ENCODE measurements at regions not wholly inside any gene's neighbourhood (a gene's known extent, or its start where the extent isn't known, plus 50 kb on each side); places are given as distances from the start of the nearest gene placed in this dataset.

DNA sequence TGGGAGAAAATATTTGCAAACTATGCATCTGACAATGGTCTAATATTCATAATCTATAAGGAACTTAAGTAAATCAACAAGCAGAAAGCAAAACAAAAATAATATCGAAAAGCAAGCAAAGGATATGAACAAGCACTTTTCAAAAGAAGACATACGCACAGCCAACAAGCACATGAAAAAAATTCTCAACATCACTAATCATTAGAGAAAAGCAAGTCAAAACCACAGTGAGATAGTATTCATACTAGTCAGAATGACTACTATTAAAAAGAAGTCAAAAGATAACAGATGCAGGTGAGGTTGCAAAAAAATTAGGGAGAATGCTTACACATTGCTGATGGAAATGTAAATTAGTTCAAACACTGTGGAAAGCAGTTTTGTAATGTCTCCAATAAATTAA is 410.2 kb downstream of the MMUT start:
- H3K9me3 ChIP-seq = no peaks in the 10 kb centered on the region
- no peaks in the 10 kb centered on the region for H3K36me3 ChIP-seq
- no peak for DNase-seq (ENCODE audit: low spot score)
- H3K4me1 ChIP-seq = no peaks in the 10 kb centered on the region
- no peaks in the 10 kb centered on the region for H3K27me3 ChIP-seq
- H3K27ac ChIP-seq = no peak overlapping the region
- no peak overlapping the region for H3K4me3 ChIP-seq
- TF ChIP-seq, protein P1, sequence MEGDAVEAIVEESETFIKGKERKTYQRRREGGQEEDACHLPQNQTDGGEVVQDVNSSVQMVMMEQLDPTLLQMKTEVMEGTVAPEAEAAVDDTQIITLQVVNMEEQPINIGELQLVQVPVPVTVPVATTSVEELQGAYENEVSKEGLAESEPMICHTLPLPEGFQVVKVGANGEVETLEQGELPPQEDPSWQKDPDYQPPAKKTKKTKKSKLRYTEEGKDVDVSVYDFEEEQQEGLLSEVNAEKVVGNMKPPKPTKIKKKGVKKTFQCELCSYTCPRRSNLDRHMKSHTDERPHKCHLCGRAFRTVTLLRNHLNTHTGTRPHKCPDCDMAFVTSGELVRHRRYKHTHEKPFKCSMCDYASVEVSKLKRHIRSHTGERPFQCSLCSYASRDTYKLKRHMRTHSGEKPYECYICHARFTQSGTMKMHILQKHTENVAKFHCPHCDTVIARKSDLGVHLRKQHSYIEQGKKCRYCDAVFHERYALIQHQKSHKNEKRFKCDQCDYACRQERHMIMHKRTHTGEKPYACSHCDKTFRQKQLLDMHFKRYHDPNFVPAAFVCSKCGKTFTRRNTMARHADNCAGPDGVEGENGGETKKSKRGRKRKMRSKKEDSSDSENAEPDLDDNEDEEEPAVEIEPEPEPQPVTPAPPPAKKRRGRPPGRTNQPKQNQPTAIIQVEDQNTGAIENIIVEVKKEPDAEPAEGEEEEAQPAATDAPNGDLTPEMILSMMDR (IDR thresholded peaks at IDR 0.05) = no peak

DNA sequence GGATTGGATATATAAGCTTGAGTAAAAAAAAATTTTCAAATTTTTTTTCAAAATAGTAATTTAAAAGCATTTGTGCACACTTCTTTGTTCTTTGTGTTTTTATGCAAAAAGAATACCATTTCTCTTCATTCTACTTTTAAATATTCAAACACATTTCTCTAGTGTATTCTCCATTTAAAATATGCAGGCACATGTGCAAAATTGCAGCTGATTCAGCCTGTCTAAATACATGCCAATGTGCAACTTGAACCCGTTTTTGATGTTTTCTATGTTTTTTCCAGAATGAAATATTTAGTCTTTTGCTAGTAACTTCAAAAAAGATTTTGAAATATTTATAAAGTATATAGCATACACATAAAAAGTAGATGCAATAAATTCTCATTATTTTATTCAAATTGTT is 411.8 kb downstream of the MMUT start:
- DNase-seq (ENCODE audit: low spot score) = no peak
- no peaks in the 10 kb centered on the region for H3K36me3 ChIP-seq
- H3K9me3 ChIP-seq = no peaks in the 10 kb centered on the region
- no peaks in the 10 kb centered on the region for H3K4me1 ChIP-seq
- H3K4me3 ChIP-seq = no peak overlapping the region
- H3K27ac ChIP-seq = no peak overlapping the region
- H3K27me3 ChIP-seq = no peaks in the 10 kb centered on the region
- TF ChIP-seq, protein P1 (IDR thresholded peaks at IDR 0.05) = no peak

DNA sequence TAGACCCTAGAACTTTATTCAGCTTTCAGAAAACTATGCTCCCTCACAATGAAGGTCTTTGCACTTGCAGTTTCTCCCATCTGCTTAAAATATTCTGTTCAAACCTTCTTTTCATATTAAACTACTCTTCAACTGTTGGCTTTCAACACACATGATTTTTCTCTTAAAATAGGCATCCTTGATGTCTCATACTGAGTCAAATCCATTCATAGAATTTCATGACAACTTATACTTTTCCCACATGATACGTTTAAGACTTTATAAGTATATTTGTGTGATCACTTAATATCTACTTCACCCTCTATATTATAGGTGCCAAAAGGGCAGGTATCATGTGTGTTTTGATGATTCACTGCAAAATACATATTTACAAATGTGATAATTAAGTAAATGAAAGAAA is 412.5 kb downstream of the MMUT start:
- no peaks in the 10 kb centered on the region for H3K27me3 ChIP-seq
- DNase-seq (ENCODE audit: low spot score) = no peak
- H3K4me1 ChIP-seq = no peaks in the 10 kb centered on the region
- H3K4me3 ChIP-seq = no peak overlapping the region
- TF ChIP-seq, protein P1 (IDR thresholded peaks at IDR 0.05) = no peak
- no peak overlapping the region for H3K27ac ChIP-seq
- H3K9me3 ChIP-seq = no peaks in the 10 kb centered on the region
- no peaks in the 10 kb centered on the region for H3K36me3 ChIP-seq

DNA sequence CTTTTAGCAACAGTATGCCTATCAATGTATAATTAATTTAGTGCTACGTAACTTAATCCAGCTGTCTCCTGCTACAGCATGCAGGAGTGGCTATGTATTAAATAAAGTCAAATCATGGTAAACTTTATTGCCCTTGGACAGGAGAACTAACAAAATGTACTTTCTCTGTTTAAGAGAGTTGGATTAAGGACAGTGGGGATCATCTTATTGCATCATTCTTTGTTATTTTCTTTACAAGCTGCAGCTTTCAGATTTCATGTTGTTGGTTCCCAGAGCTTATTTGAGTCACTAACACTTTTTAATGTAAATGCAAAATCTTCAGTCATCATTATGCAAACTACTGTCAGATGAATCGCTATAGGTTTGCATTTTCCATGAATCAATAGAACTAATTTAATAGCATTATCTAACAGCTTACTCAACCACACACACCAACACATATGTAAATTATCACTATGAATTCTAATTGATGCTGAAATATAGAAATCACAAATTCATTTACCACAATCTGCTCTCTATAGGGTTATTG is 424.7 kb downstream of the MMUT start:
- no peaks in the 10 kb centered on the region for H3K9me3 ChIP-seq

DNA sequence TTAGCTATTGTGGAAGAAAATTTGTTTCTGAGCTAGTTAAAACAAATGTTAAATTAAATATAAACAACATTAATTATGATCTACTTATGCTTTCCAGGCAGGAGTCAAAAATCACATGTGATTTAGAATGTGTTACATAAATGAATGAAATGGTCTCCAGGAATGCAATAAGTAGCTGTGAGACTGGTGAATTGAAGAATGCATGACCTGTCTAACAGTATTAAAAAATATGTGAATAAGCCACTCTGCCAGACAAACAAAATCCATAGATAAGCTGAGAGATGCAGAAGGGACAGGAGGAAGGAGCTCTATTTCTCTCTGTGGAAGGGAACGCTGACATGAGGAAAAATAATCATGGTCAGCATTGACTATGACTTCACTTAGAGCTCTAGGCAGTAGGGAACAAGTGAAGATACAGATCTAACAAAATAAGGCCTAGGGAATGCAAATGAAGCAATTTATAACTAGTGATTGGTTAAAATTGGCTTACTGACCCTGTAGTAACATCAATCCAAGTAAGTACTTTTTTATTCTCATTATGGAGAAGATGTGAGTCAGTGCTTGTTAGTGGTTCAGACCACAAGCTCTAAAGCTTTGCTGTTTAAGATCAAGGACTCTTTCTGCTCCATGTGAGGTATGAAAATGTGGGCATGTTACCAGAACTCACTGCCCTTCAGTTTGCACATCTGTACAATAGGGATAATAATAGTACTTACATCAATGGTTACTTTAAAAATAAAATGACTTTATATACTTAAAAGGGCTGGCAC is 432.6 kb downstream of the MMUT start:
- no peaks in the 10 kb centered on the region for H3K9me3 ChIP-seq
- TF ChIP-seq, protein P1 (IDR thresholded peaks at IDR 0.05) = no peak
- H3K4me3 ChIP-seq = no peak overlapping the region
- H3K4me1 ChIP-seq = no peaks in the 10 kb centered on the region
- H3K36me3 ChIP-seq = no peaks in the 10 kb centered on the region
- H3K27me3 ChIP-seq = no peaks in the 10 kb centered on the region
- no peak for DNase-seq (ENCODE audit: low spot score)
- H3K27ac ChIP-seq = no peak overlapping the region

More for the DNA sequence above, 424.7 kb downstream of the MMUT start:
- Histone ChIP-seq H3K4me1 (no peaks in the 10 kb centered on the region), H3K27me3 (no peaks in the 10 kb centered on the region), H3K4me3 (no peak overlapping the region), H3K36me3 (no peaks in the 10 kb centered on the region), H3K27ac (no peak overlapping the region)
- TF ChIP-seq, protein P1 (IDR thresholded peaks at IDR 0.05) = no peak
- DNase-seq (ENCODE audit: low spot score) = no peak

DNA sequence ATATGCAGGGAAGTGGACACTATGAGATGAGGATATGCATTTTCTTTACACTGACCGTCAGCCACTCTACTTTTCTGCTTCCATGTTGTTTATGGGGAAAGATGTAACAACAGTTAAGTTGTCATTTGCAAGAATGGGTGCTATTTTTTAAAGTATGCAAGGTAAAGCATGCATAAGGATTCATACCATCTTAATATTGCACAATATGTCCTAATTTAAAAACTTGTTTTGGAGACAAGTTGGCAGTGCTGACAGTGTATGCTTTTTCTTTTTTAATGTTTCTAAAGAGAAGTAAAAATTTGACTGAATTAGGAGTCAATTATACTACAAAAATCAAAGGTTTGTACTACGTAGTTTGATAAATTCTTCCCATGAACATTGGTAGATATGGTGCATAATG is 435.4 kb downstream of the MMUT start:
- Histone ChIP-seq H3K4me3 (no peak overlapping the region), H3K27ac (no peak overlapping the region), H3K9me3 (no peaks in the 10 kb centered on the region), H3K36me3 (no peaks in the 10 kb centered on the region), H3K27me3 (no peaks in the 10 kb centered on the region), H3K4me1 (no peaks in the 10 kb centered on the region)
- DNase-seq (ENCODE audit: low spot score) = no peak
- TF ChIP-seq, protein P1 (IDR thresholded peaks at IDR 0.05) = no peak
